KMS-11 (cell line): ENCODE measurements at regions not wholly inside any gene's neighbourhood (a gene's known extent, or its start where the extent isn't known, plus 50 kb on each side); places are given as distances from the start of the nearest gene placed in this dataset.

ENCODE experiments used
- H2AFZ ChIP-seq: fragments of 200-600 bp; sonication (generic); 2 replicates; pipeline ENCODE4 v1.6.1; 2016; ENCODE audit warnings: antibody characterized with exemption, mixed run types, low read depth
- H3K27ac ChIP-seq: fragments of 200-600 bp; sonication (generic); 2 replicates; pipeline ENCODE4 v1.6.1; 2016; ENCODE audit warnings: mild to moderate bottlenecking, mixed run types
- H3K27me3 ChIP-seq: fragments of 200-600 bp; sonication (generic); 2 replicates; pipeline ENCODE4 v1.6.1; 2017; ENCODE audit warnings: mild to moderate bottlenecking, low read depth, mixed run types, moderate library complexity; ENCODE audit not compliant: insufficient read depth
- H3K36me3 ChIP-seq: fragments of 200-600 bp; sonication (generic); 2 replicates; pipeline ENCODE4 v1.6.1; 2017; ENCODE audit warnings: mild to moderate bottlenecking, mixed run types; ENCODE audit not compliant: insufficient read depth
- H3K4me1 ChIP-seq: fragments of 200-600 bp; sonication (generic); 2 replicates; pipeline ENCODE4 v1.6.1; 2016; ENCODE audit warnings: mild to moderate bottlenecking, low read depth, mixed run types; ENCODE audit not compliant: poor library complexity, severe bottlenecking
- H3K4me2 ChIP-seq: fragments of 200-600 bp; sonication (generic); 2 replicates; pipeline ENCODE4 v1.7.0; 2016; ENCODE audit warnings: mild to moderate bottlenecking, mixed run types
- H3K4me3 ChIP-seq: fragments of 200-600 bp; sonication (generic); IDR thresholded peaks from 2 replicates; pipeline ENCODE4 v1.6.1; 2017; ENCODE audit warnings: low read depth, low read length, mixed read lengths; ENCODE audit not compliant: insufficient read depth
- H3K79me2 ChIP-seq: fragments of 200-600 bp; sonication (generic); 2 replicates; pipeline ENCODE4 v1.6.1; 2016; ENCODE audit warnings: low read depth, mixed run types; ENCODE audit not compliant: insufficient read depth
- H3K9ac ChIP-seq: fragments of 200-600 bp; sonication (generic); 2 replicates; pipeline ENCODE4 v1.6.1; 2016; ENCODE audit warnings: mild to moderate bottlenecking, mixed run types
- H4K20me1 ChIP-seq: fragments of 200-600 bp; sonication (generic); 2 replicates; pipeline ENCODE4 v1.6.1; 2016; ENCODE audit warnings: mild to moderate bottlenecking, mixed run types; ENCODE audit not compliant: insufficient read depth
- TF ChIP-seq, protein P1 (sequence below): fragments of 200-600 bp; sonication (generic); conservative IDR thresholded peaks from 2 replicates; pipeline ENCODE4 v1.6.1; 2017; ENCODE audit warnings: low read depth, mild to moderate bottlenecking, antibody characterized with exemption, low read length, moderate library complexity, mixed read lengths

DNA sequence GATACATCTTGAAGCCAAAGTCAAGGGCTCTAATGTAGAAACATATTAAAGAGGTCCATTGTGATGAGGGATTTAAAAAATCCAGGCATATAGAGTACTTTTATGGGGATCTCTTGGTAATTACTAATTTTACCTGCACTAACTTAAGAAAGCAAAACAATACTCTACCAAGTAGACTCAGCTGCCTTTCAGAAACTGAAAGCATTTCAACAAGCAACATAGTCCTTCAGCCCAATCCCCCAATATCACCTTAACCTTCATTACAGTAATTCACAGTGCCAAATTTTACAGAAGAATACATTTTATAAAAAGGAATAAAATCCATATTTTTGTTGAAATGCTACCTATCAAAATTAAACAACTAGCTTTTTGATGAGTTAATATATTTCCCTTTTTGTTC, 422.9 kb downstream of the DTHD1 start:
- TF ChIP-seq, protein P1, sequence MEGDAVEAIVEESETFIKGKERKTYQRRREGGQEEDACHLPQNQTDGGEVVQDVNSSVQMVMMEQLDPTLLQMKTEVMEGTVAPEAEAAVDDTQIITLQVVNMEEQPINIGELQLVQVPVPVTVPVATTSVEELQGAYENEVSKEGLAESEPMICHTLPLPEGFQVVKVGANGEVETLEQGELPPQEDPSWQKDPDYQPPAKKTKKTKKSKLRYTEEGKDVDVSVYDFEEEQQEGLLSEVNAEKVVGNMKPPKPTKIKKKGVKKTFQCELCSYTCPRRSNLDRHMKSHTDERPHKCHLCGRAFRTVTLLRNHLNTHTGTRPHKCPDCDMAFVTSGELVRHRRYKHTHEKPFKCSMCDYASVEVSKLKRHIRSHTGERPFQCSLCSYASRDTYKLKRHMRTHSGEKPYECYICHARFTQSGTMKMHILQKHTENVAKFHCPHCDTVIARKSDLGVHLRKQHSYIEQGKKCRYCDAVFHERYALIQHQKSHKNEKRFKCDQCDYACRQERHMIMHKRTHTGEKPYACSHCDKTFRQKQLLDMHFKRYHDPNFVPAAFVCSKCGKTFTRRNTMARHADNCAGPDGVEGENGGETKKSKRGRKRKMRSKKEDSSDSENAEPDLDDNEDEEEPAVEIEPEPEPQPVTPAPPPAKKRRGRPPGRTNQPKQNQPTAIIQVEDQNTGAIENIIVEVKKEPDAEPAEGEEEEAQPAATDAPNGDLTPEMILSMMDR: no peak
- Histone ChIP-seq H3K27ac (no peak overlapping the region), H3K4me3 (no peak overlapping the region), H3K9ac (no peak overlapping the region), H2AFZ (no peak overlapping the region), H3K36me3 (no peaks in the 10 kb centered on the region), H3K27me3 (no peaks in the 10 kb centered on the region), H3K4me2 (no peak overlapping the region), H3K79me2 (no peaks in the 10 kb centered on the region), H4K20me1 (no peaks in the 10 kb centered on the region), H3K4me1 (no peaks in the 10 kb centered on the region)

DNA sequence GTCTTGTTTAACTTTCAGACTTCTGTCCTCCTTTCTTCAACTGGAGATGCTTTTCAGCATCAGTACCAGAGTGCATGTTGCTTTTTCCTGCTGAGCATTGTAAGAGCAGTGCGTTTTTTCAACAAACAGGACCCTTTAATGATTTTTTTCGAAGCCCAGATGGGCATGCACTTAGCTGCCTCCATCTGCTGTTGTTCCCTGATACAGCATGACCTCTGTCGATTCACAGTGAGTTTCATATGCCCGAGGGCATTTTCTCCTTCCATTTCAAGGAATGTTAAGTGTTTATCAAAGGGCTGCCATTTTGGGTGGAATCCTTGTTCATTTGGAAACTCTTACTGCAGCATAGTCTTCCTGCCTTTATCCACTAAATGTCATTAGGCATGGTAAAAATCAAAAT, 428.6 kb downstream of the DTHD1 start:
- Histone ChIP-seq H4K20me1 (no peaks in the 10 kb centered on the region), H3K79me2 (no peaks in the 10 kb centered on the region), H2AFZ (no peak overlapping the region), H3K27ac (no peak overlapping the region), H3K27me3 (no peaks in the 10 kb centered on the region), H3K36me3 (no peaks in the 10 kb centered on the region), H3K4me1 (no peaks in the 10 kb centered on the region), H3K9ac (no peak overlapping the region), H3K4me2 (no peak overlapping the region), H3K4me3 (no peak overlapping the region)
- TF ChIP-seq, protein P1: no peak

DNA sequence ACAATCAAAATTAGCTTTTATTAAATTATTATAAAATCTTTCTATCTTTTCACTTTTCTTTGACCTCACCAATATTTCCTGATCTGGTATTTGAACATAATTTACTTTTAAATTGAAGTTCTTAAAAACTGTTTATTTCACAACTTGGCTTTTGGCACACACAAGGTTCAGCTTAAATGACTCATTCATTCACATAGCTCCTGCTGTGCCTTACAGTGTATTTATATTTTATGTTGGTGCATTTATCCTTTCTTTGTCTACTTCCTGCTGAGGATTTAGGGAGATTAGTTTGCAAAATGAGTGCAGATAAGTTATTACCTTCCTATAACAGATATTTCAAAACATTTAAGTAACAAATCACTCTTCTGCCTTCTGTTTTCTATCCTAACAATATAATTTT, 430.6 kb downstream of the DTHD1 start:
- no peak overlapping the region for H3K4me2 ChIP-seq
- TF ChIP-seq, protein P1: no peak
- no peak overlapping the region for H2AFZ ChIP-seq
- no peaks in the 10 kb centered on the region for H3K36me3 ChIP-seq
- no peak overlapping the region for H3K27ac ChIP-seq
- no peak overlapping the region for H3K4me3 ChIP-seq
- no peak overlapping the region for H3K9ac ChIP-seq
- H3K79me2 ChIP-seq: no peaks in the 10 kb centered on the region
- H3K4me1 ChIP-seq: no peaks in the 10 kb centered on the region
- no peaks in the 10 kb centered on the region for H3K27me3 ChIP-seq
- no peaks in the 10 kb centered on the region for H4K20me1 ChIP-seq

DNA sequence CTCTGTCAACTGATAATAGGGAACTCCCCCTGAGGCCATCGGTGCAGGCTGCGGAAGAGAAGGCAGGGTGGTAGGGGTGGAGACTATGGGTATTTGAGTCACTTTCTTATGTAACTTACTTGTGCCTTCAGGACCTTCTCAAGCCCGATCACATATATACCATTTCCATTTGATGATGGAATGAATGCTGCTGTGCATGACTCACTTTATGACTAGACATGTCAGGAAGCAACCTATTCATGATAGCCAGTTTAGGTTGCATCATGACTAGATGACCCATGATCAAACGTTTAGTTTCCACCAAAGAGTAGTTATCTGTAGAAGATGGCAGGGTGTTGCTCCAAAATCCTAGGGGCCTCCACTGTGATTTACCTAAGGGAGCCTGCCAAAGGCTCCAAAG, 435.5 kb downstream of the DTHD1 start:
- TF ChIP-seq, protein P1: no peak
- no peak overlapping the region for H3K9ac ChIP-seq
- H3K79me2 ChIP-seq: no peaks in the 10 kb centered on the region
- no peak overlapping the region for H2AFZ ChIP-seq
- H3K27me3 ChIP-seq: no peaks in the 10 kb centered on the region
- no peaks in the 10 kb centered on the region for H4K20me1 ChIP-seq
- no peak overlapping the region for H3K27ac ChIP-seq
- no peak overlapping the region for H3K4me3 ChIP-seq
- no peak overlapping the region for H3K4me2 ChIP-seq
- no peaks in the 10 kb centered on the region for H3K4me1 ChIP-seq
- no peaks in the 10 kb centered on the region for H3K36me3 ChIP-seq

DNA sequence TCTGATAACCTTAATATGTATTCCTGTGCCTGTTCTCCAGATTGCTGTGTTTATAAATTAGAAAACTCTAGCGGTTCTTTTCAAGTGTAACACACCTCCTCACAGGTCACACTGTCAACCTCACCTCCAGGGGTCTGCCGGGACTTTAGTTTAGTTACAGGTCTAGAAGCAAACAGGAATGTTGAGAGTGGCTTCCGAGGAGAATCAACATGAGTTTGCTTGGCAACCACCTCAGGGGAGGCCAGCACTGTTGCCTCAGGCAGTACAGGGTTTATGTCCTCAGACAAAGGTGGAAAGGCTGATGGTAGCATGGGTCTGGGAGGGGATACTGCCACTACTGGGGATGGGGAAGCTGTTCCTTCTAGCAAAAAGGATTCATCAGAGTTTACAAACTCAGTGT, 438.0 kb downstream of the DTHD1 start:
- H3K9ac ChIP-seq: no peak overlapping the region
- no peaks in the 10 kb centered on the region for H3K79me2 ChIP-seq
- no peaks in the 10 kb centered on the region for H4K20me1 ChIP-seq
- TF ChIP-seq, protein P1: no peak
- H2AFZ ChIP-seq: no peak overlapping the region
- no peak overlapping the region for H3K27ac ChIP-seq
- no peaks in the 10 kb centered on the region for H3K27me3 ChIP-seq
- no peaks in the 10 kb centered on the region for H3K4me1 ChIP-seq
- no peaks in the 10 kb centered on the region for H3K36me3 ChIP-seq
- no peak overlapping the region for H3K4me2 ChIP-seq
- no peak overlapping the region for H3K4me3 ChIP-seq
